ENCODE measurements at regions not wholly inside any gene's neighbourhood (a gene's known extent, or its start where the extent isn't known, plus 50 kb on each side); places are given as distances from the start of the nearest gene placed in this dataset.

- Histone ChIP-seq H3K9ac (ENCODE audit: low read depth, low read length) (no peak overlapping the region), H3K9me3 (ENCODE audit: insufficient read depth, low read depth, low read length) (no peaks in the 10 kb centered on the region), H3K4me1 (ENCODE audit: insufficient read depth, low read length) (no peaks in the 10 kb centered on the region), H3K4me3 (ENCODE audit: low read length) (no peak overlapping the region), H3K36me3 (ENCODE audit: insufficient read depth, low read length) (no peaks in the 10 kb centered on the region), H3K27me3 (ENCODE audit: insufficient read depth, low read length) (no peaks in the 10 kb centered on the region), H3K27ac (ENCODE audit: low read depth, low read length) (no peak overlapping the region)
- 100% methylated on average over 2 of the region's 2 CpGs for WGBS
Observed at GRCh38 chr5:92568522-92568921, 1012.5 kb downstream of the NR2F1-AS1 start.

DNA sequence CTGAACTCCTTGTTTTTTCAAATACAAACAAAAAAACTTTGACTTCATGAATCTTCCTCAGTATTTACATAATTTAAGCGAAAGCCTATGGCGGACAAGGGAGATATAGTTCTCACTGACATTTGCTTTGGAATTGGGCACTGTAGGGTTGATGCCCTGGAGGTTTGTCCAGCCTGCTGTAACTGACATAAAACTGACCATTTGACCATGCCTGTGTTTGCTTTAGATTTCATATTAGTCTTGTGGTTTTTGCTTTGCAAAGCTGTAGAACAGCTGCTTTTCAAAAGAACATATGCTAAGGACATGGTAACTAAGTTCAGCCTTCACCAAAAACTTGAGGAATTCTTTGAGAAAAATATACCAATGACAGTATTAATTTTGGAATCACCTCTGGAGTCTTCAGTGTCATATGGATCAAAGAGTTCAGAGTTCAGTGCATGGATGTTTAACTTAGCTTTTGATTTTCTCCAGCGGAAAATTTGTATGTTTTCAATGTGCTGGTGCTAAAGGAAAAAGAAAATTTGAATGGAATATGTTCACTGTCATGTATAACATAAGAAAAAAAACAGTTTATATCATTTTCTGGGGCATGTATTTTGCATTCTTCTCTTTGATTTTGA lies 1013.1 kb downstream of the NR2F1-AS1 start:
- Histone ChIP-seq H3K27ac (ENCODE audit: low read depth, low read length) (no peak overlapping the region), H3K4me3 (ENCODE audit: low read length) (no peak overlapping the region), H3K9ac (ENCODE audit: low read depth, low read length) (no peak overlapping the region), H3K27me3 (ENCODE audit: insufficient read depth, low read length) (no peaks in the 10 kb centered on the region), H3K36me3 (ENCODE audit: insufficient read depth, low read length) (no peaks in the 10 kb centered on the region), H3K9me3 (ENCODE audit: insufficient read depth, low read depth, low read length) (no peaks in the 10 kb centered on the region), H3K4me1 (ENCODE audit: insufficient read depth, low read length) (no peaks in the 10 kb centered on the region)
- 93% methylated on average over 3 of the region's 3 CpGs for WGBS

DNA sequence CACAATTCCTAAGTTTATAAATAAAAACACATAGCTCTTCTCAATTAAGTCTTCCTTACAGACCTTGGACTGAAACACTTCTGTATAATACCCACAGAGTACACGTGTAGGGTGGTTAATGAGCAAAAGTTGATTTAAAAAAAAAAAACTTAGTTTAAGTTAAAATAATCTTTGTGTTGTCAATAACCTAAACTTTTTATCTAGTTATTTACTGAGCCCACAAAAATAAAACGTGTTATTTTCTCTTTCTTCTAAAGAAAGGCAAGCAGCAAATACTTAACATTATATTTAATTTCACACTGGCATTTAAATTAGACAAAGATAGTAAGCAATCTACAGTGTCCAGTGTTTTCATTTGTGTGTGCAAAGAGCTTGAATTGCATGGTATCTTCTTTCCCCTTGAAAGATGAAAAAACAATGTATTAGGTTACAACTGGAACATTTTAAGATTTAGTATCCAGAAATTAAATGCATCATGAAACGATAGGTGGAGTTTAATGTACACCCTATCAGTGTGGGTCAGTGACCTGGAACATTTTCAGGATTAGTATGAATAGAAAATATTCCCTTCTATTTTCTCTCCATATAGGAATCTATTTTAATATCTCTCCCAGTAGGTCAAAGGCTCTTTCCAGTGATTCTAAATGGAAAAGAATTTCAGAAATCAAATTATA lies 1014.8 kb downstream of the NR2F1-AS1 start:
- no CpG with 5 or more reads among the region's 3 CpGs for WGBS
- Histone ChIP-seq H3K9ac (ENCODE audit: low read depth, low read length) (no peak overlapping the region), H3K4me3 (ENCODE audit: low read length) (no peak overlapping the region), H3K9me3 (ENCODE audit: insufficient read depth, low read depth, low read length) (no peaks in the 10 kb centered on the region), H3K4me1 (ENCODE audit: insufficient read depth, low read length) (peaks cover 2% of the 10 kb centered on the region; the same call in 1 of the 2 replicates), H3K27me3 (ENCODE audit: insufficient read depth, low read length) (no peaks in the 10 kb centered on the region), H3K36me3 (ENCODE audit: insufficient read depth, low read length) (no peaks in the 10 kb centered on the region), H3K27ac (ENCODE audit: low read depth, low read length) (no peak overlapping the region)

DNA sequence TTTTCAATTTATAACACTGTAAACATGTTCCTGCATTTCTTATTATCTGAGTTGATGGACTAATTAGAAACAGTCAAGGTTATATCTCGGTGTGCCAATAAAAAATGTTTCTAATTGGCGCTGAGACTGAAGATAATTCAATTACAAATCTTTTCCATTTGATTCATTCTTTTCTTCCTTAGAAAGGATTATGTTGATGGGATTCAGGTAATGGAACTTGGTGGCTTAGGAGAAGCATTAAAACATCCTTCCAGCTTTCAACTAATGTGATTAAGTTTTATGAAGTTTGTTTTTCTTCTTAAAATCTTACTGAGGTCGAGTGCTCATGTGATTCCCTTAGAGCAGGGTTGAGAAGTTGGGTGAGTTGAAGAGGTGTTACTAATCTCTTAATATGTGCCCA lies 1015.3 kb downstream of the NR2F1-AS1 start:
- H3K4me1 ChIP-seq (ENCODE audit: insufficient read depth, low read length): peaks cover 8% of the 10 kb centered on the region
- no peaks in the 10 kb centered on the region for H3K36me3 ChIP-seq (ENCODE audit: insufficient read depth, low read length)
- H3K4me3 ChIP-seq (ENCODE audit: low read length): no peak overlapping the region
- no peaks in the 10 kb centered on the region for H3K27me3 ChIP-seq (ENCODE audit: insufficient read depth, low read length)
- H3K9ac ChIP-seq (ENCODE audit: low read depth, low read length): no peak overlapping the region
- H3K9me3 ChIP-seq (ENCODE audit: insufficient read depth, low read depth, low read length): no peaks in the 10 kb centered on the region
- no peak overlapping the region for H3K27ac ChIP-seq (ENCODE audit: low read depth, low read length)
- WGBS: 100% methylated on average over 1 of the region's 3 CpGs

- no peak overlapping the region for H3K4me3 ChIP-seq (ENCODE audit: low read length)
- H3K27ac ChIP-seq (ENCODE audit: low read depth, low read length): no peak overlapping the region
- no peak overlapping the region for H3K9ac ChIP-seq (ENCODE audit: low read depth, low read length)
- H3K4me1 ChIP-seq (ENCODE audit: insufficient read depth, low read length): peaks cover 24% of the 10 kb centered on the region
- H3K27me3 ChIP-seq (ENCODE audit: insufficient read depth, low read length): no peaks in the 10 kb centered on the region
- no peaks in the 10 kb centered on the region for H3K9me3 ChIP-seq (ENCODE audit: insufficient read depth, low read depth, low read length)
- H3K36me3 ChIP-seq (ENCODE audit: insufficient read depth, low read length): no peaks in the 10 kb centered on the region
Observed at GRCh38 chr5:92562065-92562464, 1019.0 kb downstream of the NR2F1-AS1 start.

- no peaks in the 10 kb centered on the region for H3K9me3 ChIP-seq (ENCODE audit: insufficient read depth, low read depth, low read length)
- no CpG with 5 or more reads among the region's 1 CpG for WGBS
- no peaks in the 10 kb centered on the region for H3K27me3 ChIP-seq (ENCODE audit: insufficient read depth, low read length)
- H3K27ac ChIP-seq (ENCODE audit: low read depth, low read length): no peak overlapping the region
- peaks cover 24% of the 10 kb centered on the region for H3K4me1 ChIP-seq (ENCODE audit: insufficient read depth, low read length)
- H3K9ac ChIP-seq (ENCODE audit: low read depth, low read length): no peak overlapping the region
- no peak overlapping the region for H3K4me3 ChIP-seq (ENCODE audit: low read length)
- H3K36me3 ChIP-seq (ENCODE audit: insufficient read depth, low read length): no peaks in the 10 kb centered on the region
Observed at GRCh38 chr5:92561411-92561959, 1019.5 kb downstream of the NR2F1-AS1 start.

DNA sequence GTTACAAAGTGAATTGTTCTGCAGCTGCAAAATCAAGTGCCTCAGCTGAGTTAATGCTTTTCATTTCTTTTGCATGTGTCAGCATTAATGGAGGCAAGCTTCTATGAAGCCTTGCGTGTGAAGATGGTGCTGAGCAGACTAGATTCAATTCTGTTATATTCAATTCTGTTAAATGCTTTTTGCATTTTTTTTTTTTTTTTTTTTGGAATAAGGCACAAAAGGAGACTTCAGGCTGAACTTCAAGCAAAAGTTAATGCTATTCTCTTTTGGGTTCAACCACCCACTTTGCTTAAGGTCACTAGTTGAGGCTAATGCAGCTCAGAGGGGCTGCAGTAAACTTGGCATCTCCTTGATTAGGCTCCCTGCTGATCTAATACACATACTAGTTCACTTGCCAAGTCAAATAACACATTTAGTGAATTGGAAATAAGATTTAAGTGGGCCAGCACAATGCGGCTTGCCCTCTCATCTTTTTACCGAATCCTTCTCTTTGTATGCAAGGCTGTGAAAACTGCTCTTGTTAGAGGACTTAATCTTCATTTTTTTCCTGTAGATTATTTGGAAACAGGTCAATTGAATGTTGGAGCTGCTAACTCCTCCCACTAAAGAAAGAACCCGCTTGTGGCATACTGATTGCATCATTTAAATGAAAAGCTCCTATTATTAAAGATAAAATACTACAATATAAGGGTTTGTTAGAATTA lies 1020.2 kb downstream of the NR2F1-AS1 start:
- Histone ChIP-seq H3K9me3 (ENCODE audit: insufficient read depth, low read depth, low read length) (no peaks in the 10 kb centered on the region), H3K27me3 (ENCODE audit: insufficient read depth, low read length) (no peaks in the 10 kb centered on the region), H3K9ac (ENCODE audit: low read depth, low read length) (no peak overlapping the region; the same call in 1 of the 2 replicates), H3K4me1 (ENCODE audit: insufficient read depth, low read length) (peaks cover 24% of the 10 kb centered on the region), H3K4me3 (ENCODE audit: low read length) (no peak overlapping the region), H3K36me3 (ENCODE audit: insufficient read depth, low read length) (no peaks in the 10 kb centered on the region), H3K27ac (ENCODE audit: low read depth, low read length) (no peak overlapping the region)
- WGBS: 30% methylated on average over 3 of the region's 4 CpGs

- H3K4me3 ChIP-seq (ENCODE audit: low read length): no peak overlapping the region
- no peaks in the 10 kb centered on the region for H3K27me3 ChIP-seq (ENCODE audit: insufficient read depth, low read length)
- H3K36me3 ChIP-seq (ENCODE audit: insufficient read depth, low read length): no peaks in the 10 kb centered on the region
- 69% methylated on average over 3 of the region's 3 CpGs for WGBS
- no peaks in the 10 kb centered on the region for H3K9me3 ChIP-seq (ENCODE audit: insufficient read depth, low read depth, low read length)
- peaks cover 24% of the 10 kb centered on the region for H3K4me1 ChIP-seq (ENCODE audit: insufficient read depth, low read length)
- H3K9ac ChIP-seq (ENCODE audit: low read depth, low read length): no peak overlapping the region
- H3K27ac ChIP-seq (ENCODE audit: low read depth, low read length): no peak overlapping the region
Observed at GRCh38 chr5:92559781-92560180, 1021.2 kb downstream of the NR2F1-AS1 start.

DNA sequence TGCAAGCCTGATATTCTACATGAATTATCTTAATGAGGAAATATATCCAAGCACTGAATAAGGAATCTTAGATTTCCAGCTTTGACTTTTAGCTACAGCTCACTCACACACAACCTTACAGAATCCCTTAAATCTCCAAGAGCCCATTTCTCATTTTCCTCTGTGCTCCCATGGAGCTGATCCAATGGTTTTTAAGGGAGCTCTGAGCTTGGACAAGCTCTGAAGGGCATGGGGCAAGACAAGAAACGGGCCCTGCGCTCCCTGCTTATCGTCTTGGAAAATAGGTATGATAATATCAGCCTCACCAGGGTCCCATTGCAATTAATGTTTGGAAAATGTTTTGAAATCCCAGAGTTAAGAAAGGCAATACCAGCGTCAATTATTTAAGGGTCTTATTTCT lies 1021.7 kb downstream of the NR2F1-AS1 start:
- 92% methylated on average over 4 of the region's 4 CpGs for WGBS
- Histone ChIP-seq H3K27ac (ENCODE audit: low read depth, low read length) (no peak overlapping the region), H3K4me3 (ENCODE audit: low read length) (no peak overlapping the region), H3K36me3 (ENCODE audit: insufficient read depth, low read length) (no peaks in the 10 kb centered on the region), H3K27me3 (ENCODE audit: insufficient read depth, low read length) (no peaks in the 10 kb centered on the region), H3K4me1 (ENCODE audit: insufficient read depth, low read length) (peaks cover 24% of the 10 kb centered on the region), H3K9ac (ENCODE audit: low read depth, low read length) (no peak overlapping the region), H3K9me3 (ENCODE audit: insufficient read depth, low read depth, low read length) (no peaks in the 10 kb centered on the region)

GRCh38 chr5:92556747-92557146 lies 1024.3 kb downstream of the NR2F1-AS1 start:
- Histone ChIP-seq H3K4me3 (ENCODE audit: low read length) (no peak overlapping the region), H3K4me1 (ENCODE audit: insufficient read depth, low read length) (peaks cover 24% of the 10 kb centered on the region), H3K27me3 (ENCODE audit: insufficient read depth, low read length) (no peaks in the 10 kb centered on the region), H3K9ac (ENCODE audit: low read depth, low read length) (no peak overlapping the region), H3K36me3 (ENCODE audit: insufficient read depth, low read length) (no peaks in the 10 kb centered on the region), H3K27ac (ENCODE audit: low read depth, low read length) (no peak overlapping the region), H3K9me3 (ENCODE audit: insufficient read depth, low read depth, low read length) (no peaks in the 10 kb centered on the region)
- WGBS: 100% methylated on average over 1 of the region's 1 CpG

GRCh38 chr5:92554447-92555085 lies 1026.5 kb downstream of the NR2F1-AS1 start:
- WGBS: 83% methylated on average over 1 of the region's 1 CpG
- no peaks in the 10 kb centered on the region for H3K9me3 ChIP-seq (ENCODE audit: insufficient read depth, low read depth, low read length)
- H3K27me3 ChIP-seq (ENCODE audit: insufficient read depth, low read length): no peaks in the 10 kb centered on the region
- no peak overlapping the region for H3K4me3 ChIP-seq (ENCODE audit: low read length)
- no peak overlapping the region for H3K27ac ChIP-seq (ENCODE audit: low read depth, low read length)
- H3K36me3 ChIP-seq (ENCODE audit: insufficient read depth, low read length): no peaks in the 10 kb centered on the region
- H3K4me1 ChIP-seq (ENCODE audit: insufficient read depth, low read length): peaks cover 5% of the 10 kb centered on the region; the same call in 1 of the 2 replicates
- no peak overlapping the region for H3K9ac ChIP-seq (ENCODE audit: low read depth, low read length)
